Spleen (tissue), 11 donors: ENCODE measurements at regions not wholly inside any gene's neighbourhood (a gene's known extent, or its start where the extent isn't known, plus 50 kb on each side); places are given as distances from the start of the nearest gene placed in this dataset.
"Not testable (repeated sequence)": the region's sequence is repeated elsewhere in the genome, so short reads cannot be mapped to it uniquely, and the experiment has no call there.

ENCODE experiments used
- DNase-seq: peaks from one replicate; pipeline ENCODE4 v3.0.0-alpha.2; 2020
- H3K27ac ChIP-seq, 8 donors: fragments of 200-600 bp; sonication (generic) in 7 of 8; 1 replicate in 4 of 8; 2 replicates in 4 of 8; pipeline versions ENCODE4 v1.5.0 to v1.8.0; 2016 to 2021; ENCODE audit warnings: inconsistent platforms in 4 of 8, mild to moderate bottlenecking in 4 of 8, moderate library complexity in 1 of 8
- H3K27me3 ChIP-seq, 7 donors: fragments of 200-600 bp; sonication (generic) in 6 of 7; replicated peaks in 1 of 7; 1 replicate in 4 of 7; 2 replicates in 3 of 7; pipeline versions ENCODE4 v1.5.0 to v1.8.0; 2016 to 2021; ENCODE audit warnings: inconsistent platforms in 3 of 7, mild to moderate bottlenecking in 1 of 7
- H3K36me3 ChIP-seq, 6 donors: fragments of 200-600 bp; sonication (generic) in 5 of 6; 1 replicate in 4 of 6; 2 replicates in 2 of 6; pipeline versions ENCODE4 v1.5.0 to v1.8.0; 2016 to 2021; ENCODE audit warnings: inconsistent platforms in 2 of 6
- H3K4me1 ChIP-seq, 6 donors: fragments of 200-600 bp; sonication (generic) in 5 of 6; 1 replicate in 3 of 6; 2 replicates in 3 of 6; pipeline versions ENCODE4 v1.5.0 to v1.8.0; 2016 to 2021; ENCODE audit warnings: inconsistent platforms in 3 of 6
- H3K4me3 ChIP-seq, 8 donors: fragments of 200-600 bp; sonication (generic) in 7 of 8; 1 replicate in 4 of 8; 2 replicates in 4 of 8; pipeline versions ENCODE4 v1.5.0 to v1.8.0; 2016 to 2021; ENCODE audit warnings: inconsistent platforms in 4 of 8, mild to moderate bottlenecking in 4 of 8, moderate library complexity in 2 of 8
- H3K9me3 ChIP-seq, 8 donors: fragments of 200-600 bp; sonication (generic) in 7 of 8; 1 replicate in 4 of 8; 2 replicates in 4 of 8; pipeline versions ENCODE4 v1.5.0 to v1.8.0; 2016 to 2021; ENCODE audit warnings: inconsistent platforms in 4 of 8
- POLR2A ChIP-seq, 3 donors: fragments of 450-650 bp; IDR thresholded peaks; one replicate each; pipeline ENCODE4 v1.5.1; 2017; ENCODE audit warnings: antibody characterized with exemption in 3 of 3, mild to moderate bottlenecking in 1 of 3
- POLR2AphosphoS5 ChIP-seq, 3 donors: sonication (generic); formaldehyde crosslinking; IDR thresholded peaks; one replicate each; pipeline ENCODE4 v1.5.1; 2017; ENCODE audit warnings: antibody characterized with exemption in 3 of 3
- WGBS, 5 donors: extraction: QIAGEN DNeasy Blood & Tissue Kit in 3 of 5; methylation state at CpG; one replicate each; pipeline versions ENCODE4 v1.1.5 to v1.1.7; 2013 to 2018; 5-methylcytosine and 5-hydroxymethylcytosine counted together
- intact Hi-C: fragments of 100-400 bp; cut with DNase I; formaldehyde crosslinking; loops from one replicate; pipeline ENCODE4 v1.15.0; 2023; ENCODE audit warnings: low total_unique reads
- TF ChIP-seq, protein P1 (sequence below), 11 experiments: fragments of 200-600 bp in 7 of 11; fragments of 450-650 bp in 4 of 11; sonication (generic) in 4 of 11; IDR thresholded peaks in 8 of 11; conservative IDR thresholded peaks in 3 of 11; 1 replicate in 7 of 11; 2 replicates in 4 of 11; pipeline versions ENCODE4 v1.4.0 to v1.8.0; 2016 to 2021; ENCODE audit warnings: antibody characterized with exemption in 11 of 11, inconsistent platforms in 4 of 11, mild to moderate bottlenecking in 1 of 11
- donor health status: healthy with polysubstance abuse.
- donor health status: DM: no; HTN: no; CAD: no; lungs with moderate emphysema.
- donor health status: DM: no; HTN: no; CAD: no.
- donor health status: Bipolar disorder and iron deficiency.
- donor health status: healthy.
- donor health status: DM: no; HTN: no; CAD: no.
- donor health status: DM: yes; HTN: yes; CAD: no.

DNA sequence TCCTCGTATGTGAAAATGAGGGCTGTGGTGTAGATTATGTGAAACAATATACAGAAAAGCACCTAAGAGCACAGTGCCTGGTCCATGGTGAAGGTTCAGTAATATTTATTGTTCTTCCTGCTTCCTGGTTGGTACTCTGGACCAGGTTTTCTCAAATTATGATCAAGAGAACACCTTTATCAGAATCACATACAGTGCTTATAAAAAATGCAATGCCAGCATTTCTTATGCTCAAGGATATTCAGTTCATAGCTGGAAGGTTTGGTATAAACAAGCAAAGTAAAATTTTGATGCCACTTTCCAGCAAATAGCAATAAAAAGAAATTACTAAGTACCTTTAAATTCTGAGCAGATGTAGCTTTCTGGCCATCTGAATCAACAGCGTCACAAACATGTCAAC, 1412.4 kb downstream of the RPA4 start:
- H3K27ac ChIP-seq, result no peak overlapping the region
- no peaks in the 10 kb centered on the region for H3K4me1 ChIP-seq
- no peak for DNase-seq
- no peak overlapping the region for H3K4me3 ChIP-seq
- no peaks in the 10 kb centered on the region for H3K27me3 ChIP-seq
- no peak for TF ChIP-seq POLR2A (IDR thresholded peaks at IDR 0.05)
- TF ChIP-seq POLR2AphosphoS5 (IDR thresholded peaks at IDR 0.05), result no peak
- TF ChIP-seq, protein P1, sequence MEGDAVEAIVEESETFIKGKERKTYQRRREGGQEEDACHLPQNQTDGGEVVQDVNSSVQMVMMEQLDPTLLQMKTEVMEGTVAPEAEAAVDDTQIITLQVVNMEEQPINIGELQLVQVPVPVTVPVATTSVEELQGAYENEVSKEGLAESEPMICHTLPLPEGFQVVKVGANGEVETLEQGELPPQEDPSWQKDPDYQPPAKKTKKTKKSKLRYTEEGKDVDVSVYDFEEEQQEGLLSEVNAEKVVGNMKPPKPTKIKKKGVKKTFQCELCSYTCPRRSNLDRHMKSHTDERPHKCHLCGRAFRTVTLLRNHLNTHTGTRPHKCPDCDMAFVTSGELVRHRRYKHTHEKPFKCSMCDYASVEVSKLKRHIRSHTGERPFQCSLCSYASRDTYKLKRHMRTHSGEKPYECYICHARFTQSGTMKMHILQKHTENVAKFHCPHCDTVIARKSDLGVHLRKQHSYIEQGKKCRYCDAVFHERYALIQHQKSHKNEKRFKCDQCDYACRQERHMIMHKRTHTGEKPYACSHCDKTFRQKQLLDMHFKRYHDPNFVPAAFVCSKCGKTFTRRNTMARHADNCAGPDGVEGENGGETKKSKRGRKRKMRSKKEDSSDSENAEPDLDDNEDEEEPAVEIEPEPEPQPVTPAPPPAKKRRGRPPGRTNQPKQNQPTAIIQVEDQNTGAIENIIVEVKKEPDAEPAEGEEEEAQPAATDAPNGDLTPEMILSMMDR (IDR thresholded peaks at IDR 0.05 in 8 of 11, conservative IDR thresholded peaks at IDR 0.05 in 3 of 11), result no peak
- WGBS, 5 donors, result 74 to 100% (median 86%) methylated on average over 2 of the region's 2 CpGs
- intact Hi-C loops, result no loop called here
- no peaks in the 10 kb centered on the region for H3K9me3 ChIP-seq
- no peaks in the 10 kb centered on the region for H3K36me3 ChIP-seq

DNA sequence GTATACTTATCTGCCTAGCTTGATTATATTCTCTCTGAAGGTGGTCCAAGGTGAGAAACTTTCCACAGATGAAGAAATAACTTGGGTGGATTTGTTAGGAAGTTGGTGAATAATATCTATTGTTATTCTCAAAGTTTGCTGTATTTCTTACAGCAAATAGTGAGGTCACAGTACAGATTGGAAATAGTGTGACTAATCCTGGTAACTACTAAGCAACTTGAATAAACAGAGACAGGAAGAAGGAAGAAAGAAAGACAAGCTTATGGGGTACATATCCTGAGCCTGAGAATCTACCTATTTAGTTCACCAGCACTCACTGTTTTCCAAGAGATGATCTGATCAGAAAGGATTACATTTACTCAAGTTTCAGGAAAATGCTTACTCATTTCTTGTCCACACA, 1416.1 kb downstream of the RPA4 start:
- intact Hi-C loops, result no loop called here
- Histone ChIP-seq H3K27ac (no peak overlapping the region), H3K4me3 (no peak overlapping the region), H3K27me3 (no peaks in the 10 kb centered on the region), H3K9me3 (no peaks in the 10 kb centered on the region), H3K4me1 (no peaks in the 10 kb centered on the region), H3K36me3 (no peaks in the 10 kb centered on the region)
- DNase-seq, result no peak
- TF ChIP-seq POLR2A (IDR thresholded peaks at IDR 0.05) (no peak), POLR2AphosphoS5 (IDR thresholded peaks at IDR 0.05) (no peak)
- TF ChIP-seq, protein P1 (IDR thresholded peaks at IDR 0.05 in 8 of 11, conservative IDR thresholded peaks at IDR 0.05 in 3 of 11), result no peak

DNA sequence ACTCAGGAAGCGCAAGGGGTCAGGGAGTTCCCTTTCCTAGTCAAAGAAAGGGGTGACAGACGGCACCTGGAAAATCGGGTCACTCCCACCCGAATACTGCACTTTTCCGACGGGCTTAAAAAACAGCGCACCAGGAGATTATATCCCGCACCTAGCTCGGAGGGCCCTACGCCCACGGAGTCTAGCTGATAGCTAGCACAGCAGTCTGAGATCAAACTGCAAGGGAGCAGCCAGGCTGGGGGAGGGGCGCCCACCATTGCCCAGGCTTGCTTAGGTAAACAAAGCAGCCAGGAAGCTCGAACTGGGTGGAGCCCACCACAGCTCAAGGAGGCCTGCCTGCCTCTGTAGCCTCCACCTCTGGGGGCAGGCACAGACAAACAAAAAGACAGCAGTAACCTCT, 1416.8 kb downstream of the RPA4 start:
- WGBS, 5 donors, result 91 to 99% (median 93%) methylated on average over 8 to 13 of the region's 13 CpGs; no CpG with 5 or more reads in 1 of the 5 donors
- H3K4me1 ChIP-seq, H3K9me3 ChIP-seq, DNase-seq, H3K27me3 ChIP-seq, H3K4me3 ChIP-seq, H3K36me3 ChIP-seq, intact Hi-C loops, H3K27ac ChIP-seq: not testable (repeated sequence)

DNA sequence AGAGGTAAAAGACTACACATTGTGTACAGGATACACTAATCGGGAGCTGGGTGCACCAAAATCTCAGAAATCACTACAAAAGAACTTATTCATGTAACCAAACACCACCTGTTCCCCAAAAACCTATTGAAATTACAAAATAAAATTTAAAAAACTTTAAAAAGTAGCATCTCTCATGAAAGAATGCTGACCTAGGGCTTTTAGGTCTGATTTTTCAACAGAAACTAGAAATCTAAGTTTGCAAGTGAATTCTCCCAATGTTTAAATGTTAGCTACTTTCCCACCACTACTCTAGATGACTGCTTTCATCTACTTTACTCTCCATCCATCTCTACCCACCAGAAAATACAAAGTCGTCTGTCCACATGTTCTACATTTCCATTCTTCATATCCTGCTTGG, 1447.7 kb downstream of the RPA4 start:
- intact Hi-C loops, result no loop called here
- no peaks in the 10 kb centered on the region for H3K4me1 ChIP-seq
- H3K36me3 ChIP-seq, result no peaks in the 10 kb centered on the region
- no peak overlapping the region for H3K27ac ChIP-seq
- 75 to 87% (median 83%) methylated on average over 2 of the region's 2 CpGs for WGBS, 5 donors
- no peaks in the 10 kb centered on the region for H3K9me3 ChIP-seq
- no peaks in the 10 kb centered on the region for H3K27me3 ChIP-seq
- DNase-seq, result no peak
- TF ChIP-seq, protein P1 (IDR thresholded peaks at IDR 0.05 in 8 of 11, conservative IDR thresholded peaks at IDR 0.05 in 3 of 11), result no peak
- TF ChIP-seq POLR2A (IDR thresholded peaks at IDR 0.05) (no peak), POLR2AphosphoS5 (IDR thresholded peaks at IDR 0.05) (no peak)
- no peak overlapping the region for H3K4me3 ChIP-seq

DNA sequence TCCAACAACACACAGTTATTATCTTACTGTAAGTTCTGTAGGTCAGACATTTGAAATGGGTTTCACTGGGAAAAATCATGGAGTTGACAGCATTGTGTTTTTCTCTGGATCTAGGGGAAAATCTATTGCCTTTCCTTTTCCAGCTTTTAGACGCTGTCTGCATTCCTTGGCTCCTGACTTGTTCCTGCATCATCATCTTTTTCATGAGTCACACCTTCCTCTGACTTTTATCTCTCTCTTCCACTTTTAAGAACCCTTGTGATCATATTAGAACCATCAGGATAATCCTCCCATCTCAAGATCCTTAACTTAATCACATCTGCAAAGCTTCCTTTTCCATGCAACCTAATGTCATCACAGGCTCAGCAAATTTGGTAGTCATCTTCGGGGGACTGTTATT, 1454.8 kb downstream of the RPA4 start:
- Histone ChIP-seq H3K27ac (no peak overlapping the region), H3K4me3 (no peak overlapping the region), H3K9me3 (peaks cover 6 to 28% (median 11%) of the 10 kb centered on the region in 8 donors), H3K4me1 (no peaks in the 10 kb centered on the region), H3K36me3 (no peaks in the 10 kb centered on the region), H3K27me3 (no peaks in the 10 kb centered on the region)
- TF ChIP-seq POLR2A (IDR thresholded peaks at IDR 0.05) (no peak), POLR2AphosphoS5 (IDR thresholded peaks at IDR 0.05) (no peak)
- TF ChIP-seq, protein P1 (IDR thresholded peaks at IDR 0.05 in 8 of 11, conservative IDR thresholded peaks at IDR 0.05 in 3 of 11), result no peak
- no peak for DNase-seq
- intact Hi-C loops, result no loop called here
- WGBS, 5 donors, result 77 to 89% (median 84%) methylated on average over 2 of the region's 2 CpGs
